C4-2B (cell line): ENCODE measurements at regions not wholly inside any gene's neighbourhood (a gene's known extent, or its start where the extent isn't known, plus 50 kb on each side); places are given as distances from the start of the nearest gene placed in this dataset.

Source experiments
- H3K27ac ChIP-seq: fragments of 450-650 bp; 2 replicates; pipeline ENCODE4 v1.5.1; 2017
- ZFX ChIP-seq: fragments of 450-650 bp; IDR thresholded peaks from 2 replicates; pipeline ENCODE4 v1.6.1; 2017
- TF ChIP-seq, protein P1 (sequence below): fragments of 450-650 bp; conservative IDR thresholded peaks from 2 replicates; pipeline ENCODE4 v1.5.1; 2017; ENCODE audit warnings: mild to moderate bottlenecking

DNA sequence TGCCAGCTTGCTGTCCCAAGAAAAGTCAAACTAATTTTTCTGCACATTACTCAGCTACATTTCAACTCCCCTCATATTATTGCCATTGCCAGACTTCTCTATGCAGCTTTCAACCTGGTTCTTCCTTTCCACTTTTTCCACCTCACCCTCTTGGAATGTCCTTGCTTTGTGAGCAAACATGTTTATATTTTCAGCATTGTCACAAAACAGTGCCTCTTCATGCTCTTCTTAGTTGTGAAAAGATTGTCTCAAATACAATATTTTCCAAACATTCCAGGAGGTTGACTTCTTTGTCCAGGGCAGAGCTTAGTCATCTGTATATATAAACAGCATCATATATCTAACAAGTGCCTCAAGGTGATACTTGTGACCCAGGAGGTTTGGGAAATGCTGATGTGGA, 803.3 kb upstream of the CELF4 start:
- no peak for TF ChIP-seq ZFX
- TF ChIP-seq, protein P1, sequence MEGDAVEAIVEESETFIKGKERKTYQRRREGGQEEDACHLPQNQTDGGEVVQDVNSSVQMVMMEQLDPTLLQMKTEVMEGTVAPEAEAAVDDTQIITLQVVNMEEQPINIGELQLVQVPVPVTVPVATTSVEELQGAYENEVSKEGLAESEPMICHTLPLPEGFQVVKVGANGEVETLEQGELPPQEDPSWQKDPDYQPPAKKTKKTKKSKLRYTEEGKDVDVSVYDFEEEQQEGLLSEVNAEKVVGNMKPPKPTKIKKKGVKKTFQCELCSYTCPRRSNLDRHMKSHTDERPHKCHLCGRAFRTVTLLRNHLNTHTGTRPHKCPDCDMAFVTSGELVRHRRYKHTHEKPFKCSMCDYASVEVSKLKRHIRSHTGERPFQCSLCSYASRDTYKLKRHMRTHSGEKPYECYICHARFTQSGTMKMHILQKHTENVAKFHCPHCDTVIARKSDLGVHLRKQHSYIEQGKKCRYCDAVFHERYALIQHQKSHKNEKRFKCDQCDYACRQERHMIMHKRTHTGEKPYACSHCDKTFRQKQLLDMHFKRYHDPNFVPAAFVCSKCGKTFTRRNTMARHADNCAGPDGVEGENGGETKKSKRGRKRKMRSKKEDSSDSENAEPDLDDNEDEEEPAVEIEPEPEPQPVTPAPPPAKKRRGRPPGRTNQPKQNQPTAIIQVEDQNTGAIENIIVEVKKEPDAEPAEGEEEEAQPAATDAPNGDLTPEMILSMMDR = no peak

DNA sequence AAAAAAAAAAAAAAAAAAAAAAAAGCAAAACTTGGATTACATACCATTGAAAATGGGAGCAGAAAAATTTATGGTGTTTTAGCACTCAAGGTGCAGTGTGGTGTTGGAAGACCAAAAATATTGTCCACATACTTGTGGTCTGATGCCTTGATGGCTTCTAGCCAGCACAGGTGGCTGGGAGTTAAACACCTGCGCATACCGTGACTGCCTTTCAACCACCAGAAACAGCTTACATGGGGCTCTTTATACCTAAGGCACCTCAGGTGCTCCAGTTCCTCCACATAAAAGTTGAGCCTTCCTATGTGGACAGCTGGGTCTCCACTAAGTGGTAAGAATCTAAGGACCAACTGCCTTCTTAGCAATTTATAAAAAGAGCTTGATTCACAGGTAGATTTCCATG, 802.6 kb upstream of the CELF4 start:
- no peak overlapping the region for H3K27ac ChIP-seq
- no peak for TF ChIP-seq ZFX
- TF ChIP-seq, protein P1 = no peak

More for the DNA sequence above, 803.3 kb upstream of the CELF4 start:
- no peak overlapping the region for H3K27ac ChIP-seq

DNA sequence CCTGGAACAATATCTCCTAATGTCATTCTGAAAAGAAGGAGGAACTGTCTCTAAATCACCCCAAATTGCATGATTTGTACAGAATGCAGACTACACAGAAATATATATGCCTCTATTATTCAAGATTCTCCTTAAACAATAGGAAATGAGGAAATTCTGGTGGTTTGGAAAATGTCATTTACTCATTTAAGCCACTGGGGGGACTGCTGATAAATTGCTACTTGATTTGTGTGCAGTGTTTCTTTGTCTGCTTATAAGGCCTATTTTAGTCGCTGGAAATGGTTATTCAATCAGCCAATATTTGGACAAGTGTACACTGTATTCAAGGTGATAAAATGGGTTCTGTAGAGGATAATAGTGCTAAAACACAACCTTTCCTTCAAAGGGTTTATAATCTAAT, 801.9 kb upstream of the CELF4 start:
- H3K27ac ChIP-seq = no peak overlapping the region
- TF ChIP-seq, protein P1 = peak; percentile 36
- TF ChIP-seq ZFX = no peak

DNA sequence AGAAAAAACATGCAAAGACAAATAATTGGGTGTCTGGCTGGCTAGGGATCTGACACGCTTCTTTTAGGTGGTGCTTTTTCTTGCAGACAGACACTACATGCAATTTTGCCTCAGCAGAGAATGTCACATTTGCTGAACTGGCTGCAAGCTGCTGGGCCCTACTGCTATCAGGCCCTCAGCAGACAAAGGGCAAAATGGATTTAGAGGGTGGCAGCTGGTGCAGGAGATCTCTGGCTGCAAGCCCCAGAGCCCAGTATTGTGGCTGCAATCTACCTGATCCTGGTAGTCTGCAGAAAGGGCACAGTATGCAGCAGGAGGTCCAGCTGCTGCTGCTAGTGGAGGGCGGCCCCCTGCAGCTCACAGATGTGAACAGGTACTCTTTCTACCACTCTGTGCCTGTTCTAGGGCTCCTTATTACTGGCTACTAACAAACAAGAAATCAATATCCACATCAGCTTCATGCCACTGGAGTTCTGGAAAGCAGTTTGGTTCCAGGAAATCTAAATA, 796.7 kb upstream of the CELF4 start:
- no peak overlapping the region for H3K27ac ChIP-seq
- TF ChIP-seq, protein P1 = no peak
- TF ChIP-seq ZFX = no peak

DNA sequence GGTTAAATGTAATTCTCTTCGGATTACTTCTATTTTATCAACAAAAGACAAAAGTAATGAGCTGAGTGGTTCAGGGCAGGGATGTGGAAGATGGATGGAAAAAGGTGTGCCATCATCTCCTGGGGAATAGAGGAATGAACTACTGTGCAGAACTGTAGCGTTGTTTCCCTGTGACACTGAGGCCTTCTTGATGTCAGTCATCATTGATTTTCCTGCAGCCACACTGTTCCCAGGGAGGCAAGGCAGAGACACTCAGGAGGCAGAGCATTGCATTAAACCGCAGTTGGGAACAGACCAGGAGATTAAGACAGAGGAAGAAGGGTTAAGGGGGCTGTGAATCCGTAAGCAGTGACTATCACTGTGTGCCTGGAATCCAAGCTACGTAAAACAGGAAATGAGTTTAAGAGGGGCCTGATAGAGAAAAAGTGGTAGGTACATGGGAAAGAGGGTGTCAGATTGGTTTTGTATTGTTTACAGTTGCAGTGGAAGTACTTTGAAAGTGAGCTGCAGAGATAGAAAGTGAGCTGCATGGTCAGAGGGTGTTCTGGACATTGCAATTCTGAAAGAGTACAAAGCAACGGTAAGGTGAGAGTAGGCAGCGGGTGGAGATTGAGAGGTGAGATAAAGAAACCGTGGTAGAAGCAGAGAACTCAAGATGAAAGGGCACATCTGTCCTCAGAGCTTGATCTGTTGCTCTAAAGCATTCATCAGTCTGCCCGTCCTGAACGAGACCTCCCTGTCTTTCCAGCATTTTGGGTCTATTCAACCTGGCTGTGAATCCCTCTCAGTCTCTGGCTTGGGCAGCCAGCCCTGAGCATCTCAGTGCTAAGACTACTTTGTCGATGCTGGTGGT, 793.4 kb upstream of the CELF4 start:
- H3K27ac ChIP-seq = no peak overlapping the region
- TF ChIP-seq ZFX = no peak
- TF ChIP-seq, protein P1 = no peak

DNA sequence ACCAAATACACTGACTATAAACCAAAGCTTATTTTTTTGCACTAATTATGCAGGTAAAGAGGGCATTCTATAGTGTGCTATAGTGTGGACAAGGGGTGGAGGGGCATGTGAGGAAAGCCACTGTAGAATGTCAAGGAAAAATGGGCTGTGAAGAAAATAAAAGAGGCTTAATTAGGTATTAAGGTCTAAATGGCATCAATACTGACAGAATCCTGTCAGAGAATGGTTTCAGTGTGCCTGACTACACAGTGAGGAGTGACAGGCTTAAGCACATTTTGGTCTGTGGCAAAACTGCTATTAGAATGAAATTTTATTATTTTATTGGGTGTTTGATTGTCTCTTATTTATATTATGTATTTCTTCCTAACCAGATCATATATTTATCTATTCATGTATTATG, 787.6 kb upstream of the CELF4 start:
- H3K27ac ChIP-seq = no peak overlapping the region
- TF ChIP-seq, protein P1 = no peak
- TF ChIP-seq ZFX = no peak

DNA sequence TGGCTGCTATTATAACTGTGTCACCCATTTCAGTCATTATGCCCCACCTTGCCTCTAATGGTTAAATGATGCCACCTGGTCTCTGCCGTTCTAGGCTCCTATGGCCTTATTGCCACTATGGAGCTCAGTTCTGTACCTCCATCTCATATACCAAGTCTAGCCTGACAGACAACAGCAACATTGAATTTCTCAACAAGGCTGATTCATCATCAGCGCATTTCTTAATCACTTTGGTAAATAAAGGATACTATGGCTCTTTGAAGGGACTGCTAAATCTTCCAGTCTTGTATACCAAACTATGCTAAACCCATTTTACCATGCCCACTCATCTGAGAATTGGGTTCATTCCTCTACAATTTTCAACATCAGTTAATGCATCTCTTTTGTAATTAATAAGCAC, 784.5 kb upstream of the CELF4 start:
- H3K27ac ChIP-seq = no peak overlapping the region
- TF ChIP-seq, protein P1 = peak; percentile 10; the same call in 1 of the 2 replicates
- no peak for TF ChIP-seq ZFX
